ENCODE measurements at regions not wholly inside any gene's neighbourhood (a gene's known extent, or its start where the extent isn't known, plus 50 kb on each side); places are given as distances from the start of the nearest gene placed in this dataset.

DNA sequence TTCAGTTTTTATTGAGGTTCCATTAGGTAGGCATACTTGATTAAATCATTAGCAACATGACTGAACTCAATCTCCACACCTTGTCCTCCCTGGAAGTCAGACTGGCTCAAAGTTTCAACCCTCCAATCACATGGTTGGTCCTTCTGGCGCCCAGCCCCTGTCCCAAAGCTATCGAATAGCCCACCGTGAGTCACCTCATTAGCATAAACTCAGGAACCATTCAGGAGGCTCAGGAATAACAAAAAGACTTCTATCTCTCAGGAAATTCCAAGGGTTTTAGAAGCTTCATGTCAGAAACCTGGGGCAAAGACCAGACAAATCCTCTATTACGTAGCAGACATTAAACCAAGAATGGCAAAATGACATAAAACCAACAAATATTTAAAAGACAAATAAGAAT lies 78.6 kb downstream of the RGS2 start:
- H2AFZ ChIP-seq (ENCODE audit: low read length): no peak overlapping the region

DNA sequence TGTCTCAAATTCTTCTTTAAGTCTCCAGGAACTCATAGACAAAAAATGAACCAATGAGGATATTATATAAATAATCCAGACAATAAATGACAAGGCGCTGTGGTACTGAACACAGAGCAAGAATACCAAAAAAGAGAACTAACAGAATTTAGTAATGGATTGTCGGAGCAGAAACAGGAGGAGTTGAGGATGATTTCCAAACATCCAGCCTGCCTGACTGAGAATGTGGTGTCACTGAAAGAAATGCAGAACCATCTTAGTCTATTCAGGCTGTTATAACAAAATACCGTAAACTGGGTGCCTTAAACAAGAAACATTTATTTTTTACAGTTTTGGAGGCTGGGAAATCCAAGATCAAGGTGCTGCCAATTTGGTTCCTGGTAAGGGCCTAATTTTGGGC lies 79.7 kb downstream of the RGS2 start:
- no peaks in the 10 kb centered on the region for H3K79me2 ChIP-seq (ENCODE audit: insufficient read depth, low read length)
- TF ChIP-seq, protein P1, sequence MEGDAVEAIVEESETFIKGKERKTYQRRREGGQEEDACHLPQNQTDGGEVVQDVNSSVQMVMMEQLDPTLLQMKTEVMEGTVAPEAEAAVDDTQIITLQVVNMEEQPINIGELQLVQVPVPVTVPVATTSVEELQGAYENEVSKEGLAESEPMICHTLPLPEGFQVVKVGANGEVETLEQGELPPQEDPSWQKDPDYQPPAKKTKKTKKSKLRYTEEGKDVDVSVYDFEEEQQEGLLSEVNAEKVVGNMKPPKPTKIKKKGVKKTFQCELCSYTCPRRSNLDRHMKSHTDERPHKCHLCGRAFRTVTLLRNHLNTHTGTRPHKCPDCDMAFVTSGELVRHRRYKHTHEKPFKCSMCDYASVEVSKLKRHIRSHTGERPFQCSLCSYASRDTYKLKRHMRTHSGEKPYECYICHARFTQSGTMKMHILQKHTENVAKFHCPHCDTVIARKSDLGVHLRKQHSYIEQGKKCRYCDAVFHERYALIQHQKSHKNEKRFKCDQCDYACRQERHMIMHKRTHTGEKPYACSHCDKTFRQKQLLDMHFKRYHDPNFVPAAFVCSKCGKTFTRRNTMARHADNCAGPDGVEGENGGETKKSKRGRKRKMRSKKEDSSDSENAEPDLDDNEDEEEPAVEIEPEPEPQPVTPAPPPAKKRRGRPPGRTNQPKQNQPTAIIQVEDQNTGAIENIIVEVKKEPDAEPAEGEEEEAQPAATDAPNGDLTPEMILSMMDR (conservative IDR thresholded peaks at IDR 0.05; ENCODE audit: low read length): no peak
- no peak for TF ChIP-seq EZH2phosphoT487 (IDR thresholded peaks at IDR 0.05; ENCODE audit: borderline replicate concordance)
- no peak overlapping the region for H3K9ac ChIP-seq (ENCODE audit: low read depth, low read length, poor library complexity, severe bottlenecking)
- no peaks in the 10 kb centered on the region for H3K36me3 ChIP-seq (ENCODE audit: insufficient read depth, low read length)
- H2AFZ ChIP-seq (ENCODE audit: low read length): no peak overlapping the region
- no peaks in the 10 kb centered on the region for H3K9me3 ChIP-seq (ENCODE audit: insufficient read depth, low read depth, low read length)
- H3K4me1 ChIP-seq (ENCODE audit: insufficient read depth, low read length, poor library complexity, severe bottlenecking): no peaks in the 10 kb centered on the region
- no peaks in the 10 kb centered on the region for H3K27me3 ChIP-seq (ENCODE audit: insufficient read depth, low read length, poor library complexity, severe bottlenecking)
- H3K4me2 ChIP-seq (ENCODE audit: low read depth, low read length, poor library complexity, severe bottlenecking): no peak overlapping the region
- no peaks in the 10 kb centered on the region for H3F3A ChIP-seq (ENCODE audit: low read depth)
- H4K20me1 ChIP-seq (ENCODE audit: insufficient read depth, low read length, poor library complexity, severe bottlenecking): no peaks in the 10 kb centered on the region
- H3K4me3 ChIP-seq (ENCODE audit: low read length, poor library complexity, severe bottlenecking): no peak overlapping the region
- H3K9me2 ChIP-seq (replicated peaks; ENCODE audit: low read depth, low read length): no peaks in the 10 kb centered on the region

More for the DNA sequence above, 78.6 kb downstream of the RGS2 start:
- no peaks in the 10 kb centered on the region for H3K9me3 ChIP-seq (ENCODE audit: insufficient read depth, low read depth, low read length)
- no peak overlapping the region for H3K4me3 ChIP-seq (ENCODE audit: low read length, poor library complexity, severe bottlenecking)
- no peaks in the 10 kb centered on the region for H3K9me2 ChIP-seq (replicated peaks; ENCODE audit: low read depth, low read length)
- no peaks in the 10 kb centered on the region for H3K4me1 ChIP-seq (ENCODE audit: insufficient read depth, low read length, poor library complexity, severe bottlenecking)
- no peaks in the 10 kb centered on the region for H4K20me1 ChIP-seq (ENCODE audit: insufficient read depth, low read length, poor library complexity, severe bottlenecking)
- H3F3A ChIP-seq (ENCODE audit: low read depth): no peaks in the 10 kb centered on the region
- H3K79me2 ChIP-seq (ENCODE audit: insufficient read depth, low read length): no peaks in the 10 kb centered on the region
- H3K9ac ChIP-seq (ENCODE audit: low read depth, low read length, poor library complexity, severe bottlenecking): no peak overlapping the region
- no peak for TF ChIP-seq EZH2phosphoT487 (IDR thresholded peaks at IDR 0.05; ENCODE audit: borderline replicate concordance)
- TF ChIP-seq, protein P1 (conservative IDR thresholded peaks at IDR 0.05; ENCODE audit: low read length): no peak
- H3K4me2 ChIP-seq (ENCODE audit: low read depth, low read length, poor library complexity, severe bottlenecking): no peak overlapping the region
- no peaks in the 10 kb centered on the region for H3K27me3 ChIP-seq (ENCODE audit: insufficient read depth, low read length, poor library complexity, severe bottlenecking)
- no peaks in the 10 kb centered on the region for H3K36me3 ChIP-seq (ENCODE audit: insufficient read depth, low read length)

DNA sequence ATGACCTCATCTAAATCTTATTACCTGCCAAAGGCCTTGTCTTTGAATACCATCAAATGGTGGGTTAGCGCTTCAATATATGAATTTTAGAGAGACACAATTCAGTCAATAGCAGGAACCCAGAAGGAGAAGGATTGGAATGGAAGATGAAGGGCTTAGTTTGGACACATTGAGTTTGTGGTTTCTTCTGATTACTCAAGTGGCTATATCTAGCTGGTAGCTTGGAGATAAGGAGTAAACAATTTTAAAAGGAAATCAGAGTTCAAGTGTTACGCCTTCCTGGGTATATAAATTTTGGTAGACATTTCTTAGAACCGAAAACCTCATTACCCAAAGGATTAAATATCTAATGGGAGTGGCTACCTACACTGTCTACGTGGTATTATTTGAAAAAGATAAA lies 80.2 kb downstream of the RGS2 start:
- H3K4me3 ChIP-seq (ENCODE audit: low read length, poor library complexity, severe bottlenecking): no peak overlapping the region
- no peaks in the 10 kb centered on the region for H3K9me3 ChIP-seq (ENCODE audit: insufficient read depth, low read depth, low read length)
- H3K9ac ChIP-seq (ENCODE audit: low read depth, low read length, poor library complexity, severe bottlenecking): no peak overlapping the region
- no peaks in the 10 kb centered on the region for H3K9me2 ChIP-seq (replicated peaks; ENCODE audit: low read depth, low read length)
- H3K4me1 ChIP-seq (ENCODE audit: insufficient read depth, low read length, poor library complexity, severe bottlenecking): no peaks in the 10 kb centered on the region
- no peaks in the 10 kb centered on the region for H3K36me3 ChIP-seq (ENCODE audit: insufficient read depth, low read length)
- H3K27me3 ChIP-seq (ENCODE audit: insufficient read depth, low read length, poor library complexity, severe bottlenecking): no peaks in the 10 kb centered on the region
- no peak overlapping the region for H2AFZ ChIP-seq (ENCODE audit: low read length)
- no peaks in the 10 kb centered on the region for H3F3A ChIP-seq (ENCODE audit: low read depth)
- TF ChIP-seq, protein P1 (conservative IDR thresholded peaks at IDR 0.05; ENCODE audit: low read length): no peak
- no peak for TF ChIP-seq EZH2phosphoT487 (IDR thresholded peaks at IDR 0.05; ENCODE audit: borderline replicate concordance)
- H3K4me2 ChIP-seq (ENCODE audit: low read depth, low read length, poor library complexity, severe bottlenecking): no peak overlapping the region
- H3K79me2 ChIP-seq (ENCODE audit: insufficient read depth, low read length): no peaks in the 10 kb centered on the region
- no peaks in the 10 kb centered on the region for H4K20me1 ChIP-seq (ENCODE audit: insufficient read depth, low read length, poor library complexity, severe bottlenecking)

All from Loucy (cell line).